ENCODE measurements at regions not wholly inside any gene's neighbourhood (a gene's known extent, or its start where the extent isn't known, plus 50 kb on each side); places are given as distances from the start of the nearest gene placed in this dataset.

GRCh38 chrX:110477593-110478228 is 119.1 kb downstream of the RTL9 start:
- TF ChIP-seq POLR2A (IDR thresholded peaks at IDR 0.05) = no peak
- no peak for TF ChIP-seq CTCF (IDR thresholded peaks at IDR 0.05)
- TF ChIP-seq POLR2AphosphoS5 (IDR thresholded peaks at IDR 0.05) = no peak
